H9 (cell line): ENCODE measurements at regions not wholly inside any gene's neighbourhood (a gene's known extent, or its start where the extent isn't known, plus 50 kb on each side); places are given as distances from the start of the nearest gene placed in this dataset.

Experiments used
- DNase-seq: peaks from one replicate; pipeline ENCODE4 v3.0.0-alpha.2; 2017
- H2AFZ ChIP-seq: one replicate; pipeline ENCODE4 v1.6.1; 2013; ENCODE audit warnings: mild to moderate bottlenecking, low read length, control low read depth, moderate library complexity
- H2AK5ac ChIP-seq: 2 replicates; pipeline ENCODE4 v1.6.1; 2013; ENCODE audit warnings: low read length, control low read depth, mixed read lengths; ENCODE audit not compliant: insufficient read length
- H2BK120ac ChIP-seq: one replicate; pipeline ENCODE4 v1.6.1; 2013; ENCODE audit warnings: low read depth, mild to moderate bottlenecking, low read length, control low read depth, inconsistent platforms; ENCODE audit not compliant: poor library complexity, severe bottlenecking
- H2BK12ac ChIP-seq: 2 replicates; pipeline ENCODE4 v1.6.1; 2013; ENCODE audit warnings: low read length, control low read depth, mixed read lengths, low read depth; ENCODE audit not compliant: insufficient read length
- H2BK15ac ChIP-seq: 2 replicates; pipeline ENCODE4 v1.6.1; 2013; ENCODE audit warnings: low read depth, low read length, control low read depth
- H2BK20ac ChIP-seq: one replicate; pipeline ENCODE4 v1.6.1; 2013; ENCODE audit warnings: low read depth, mild to moderate bottlenecking, low read length, control low read depth, inconsistent platforms; ENCODE audit not compliant: poor library complexity, severe bottlenecking
- H2BK5ac ChIP-seq: 2 replicates; pipeline ENCODE4 v1.6.1; 2013; ENCODE audit warnings: low read length, control low read depth, mixed read lengths; ENCODE audit not compliant: insufficient read length
- H3K14ac ChIP-seq: 2 replicates; pipeline ENCODE4 v1.6.1; 2013; ENCODE audit warnings: low read length, control low read depth; ENCODE audit not compliant: insufficient read depth
- H3K18ac ChIP-seq: 2 replicates; pipeline ENCODE4 v1.6.1; 2013; ENCODE audit warnings: low read depth, mild to moderate bottlenecking, mixed read lengths, low read length, control low read depth; ENCODE audit not compliant: insufficient read length
- H3K23ac ChIP-seq: 2 replicates; pipeline ENCODE4 v1.6.1; 2013; ENCODE audit warnings: low read length, control low read depth, mixed read lengths, low read depth; ENCODE audit not compliant: insufficient read length
- H3K23me2 ChIP-seq: 2 replicates; pipeline ENCODE4 v1.6.1; 2013; ENCODE audit warnings: low read depth, mild to moderate bottlenecking, mixed read lengths, low read length, control low read depth; ENCODE audit not compliant: insufficient read length, poor library complexity, severe bottlenecking
- H3K27ac ChIP-seq: 2 replicates; pipeline ENCODE4 v1.5.1; 2013; ENCODE audit warnings: low read length, control low read depth, mixed read lengths, low read depth; ENCODE audit not compliant: insufficient read length
- H3K27me3 ChIP-seq: 2 replicates; pipeline ENCODE4 v1.6.1; 2013; ENCODE audit warnings: low read length, control low read depth, inconsistent platforms; ENCODE audit not compliant: insufficient read depth
- H3K4ac ChIP-seq: 2 replicates; pipeline ENCODE4 v1.6.1; 2013; ENCODE audit warnings: low read depth, mild to moderate bottlenecking, control low read depth, inconsistent platforms, low read length, moderate library complexity
- H3K4me1 ChIP-seq: 2 replicates; pipeline ENCODE4 v1.6.1; 2013; ENCODE audit warnings: low read length, control low read depth, inconsistent platforms; ENCODE audit not compliant: insufficient read depth
- H3K4me2 ChIP-seq: 2 replicates; pipeline ENCODE4 v1.6.1; 2013; ENCODE audit warnings: low read length, control low read depth, mixed read lengths; ENCODE audit not compliant: insufficient read length, insufficient read depth
- H3K56ac ChIP-seq: 2 replicates; pipeline ENCODE4 v1.6.1; 2013; ENCODE audit warnings: low read depth, mild to moderate bottlenecking, mixed read lengths, low read length, control low read depth; ENCODE audit not compliant: insufficient read length
- H3K79me1 ChIP-seq: 2 replicates; pipeline ENCODE4 v1.6.1; 2013; ENCODE audit warnings: low read depth, mild to moderate bottlenecking, moderate library complexity, low read length, control low read depth, inconsistent platforms; ENCODE audit not compliant: insufficient read depth, poor library complexity, severe bottlenecking
- H3K79me2 ChIP-seq: 2 replicates; pipeline ENCODE4 v1.6.1; 2013; ENCODE audit warnings: low read length, control low read depth, inconsistent platforms; ENCODE audit not compliant: insufficient read depth
- H3K9ac ChIP-seq: 2 replicates; pipeline ENCODE4 v1.6.1; 2013; ENCODE audit warnings: low read length, control low read depth, mixed read lengths; ENCODE audit not compliant: insufficient read length; ENCODE audit errors: extremely low read depth
- H3K9me3 ChIP-seq: one replicate; pipeline ENCODE4 v1.6.1; 2013; ENCODE audit warnings: low read depth, low read length, inconsistent platforms; ENCODE audit not compliant: control insufficient read depth
- H3T11ph ChIP-seq: one replicate; pipeline ENCODE4 v1.6.1; 2013; ENCODE audit warnings: mild to moderate bottlenecking, low read length, control low read depth, inconsistent platforms
- H4K20me1 ChIP-seq: one replicate; pipeline ENCODE4 v1.6.1; 2013; ENCODE audit not compliant: control insufficient read depth, insufficient read length, insufficient read depth
- H4K5ac ChIP-seq: 2 replicates; pipeline ENCODE4 v1.6.1; 2013; ENCODE audit warnings: low read depth, mild to moderate bottlenecking, mixed read lengths, low read length, control low read depth; ENCODE audit not compliant: insufficient read length
- H4K8ac ChIP-seq: replicated peaks from 2 replicates; pipeline ENCODE4 v1.6.1; 2013; ENCODE audit warnings: low read length, control low read depth, mixed read lengths, low read depth; ENCODE audit not compliant: insufficient read length
- H4K91ac ChIP-seq: 2 replicates; pipeline ENCODE4 v1.6.1; 2013; ENCODE audit warnings: low read depth, mild to moderate bottlenecking, moderate library complexity, mixed read lengths, low read length, control low read depth; ENCODE audit not compliant: insufficient read length
- H3K27ac Mint-ChIP-seq, 3 experiments: 2 replicates in 2 of 3; 3 replicates in 1 of 3; pipeline ENCODE4 v1.8.0; 2020 to 2021; ENCODE audit warnings: mixed read lengths in 3 of 3, mild to moderate bottlenecking in 1 of 3, moderate library complexity in 1 of 3
- H3K27me3 Mint-ChIP-seq: 2 replicates; pipeline ENCODE4 v1.8.0; 2021; ENCODE audit warnings: low read depth, mild to moderate bottlenecking, moderate library complexity, mixed read lengths
- H3K36me3 Mint-ChIP-seq, 3 experiments: 2 replicates in 2 of 3; 3 replicates in 1 of 3; pipeline ENCODE4 v1.8.0; 2020 to 2021; ENCODE audit warnings: low read depth in 3 of 3, mixed read lengths in 3 of 3; ENCODE audit not compliant: insufficient read depth in 1 of 3
- H3K4me1 Mint-ChIP-seq, 2 experiments: 2 replicates each; pipeline ENCODE4 v1.8.0; 2020; ENCODE audit warnings: mixed read lengths in 2 of 2
- H3K4me3 Mint-ChIP-seq, 2 experiments: 2 replicates in 1 of 2; 3 replicates in 1 of 2; pipeline ENCODE4 v1.8.0; 2020 to 2021; ENCODE audit warnings: mild to moderate bottlenecking in 2 of 2, mixed read lengths in 2 of 2, moderate library complexity in 1 of 2
- H3K9me3 Mint-ChIP-seq, 2 experiments: 2 replicates in 1 of 2; 3 replicates in 1 of 2; pipeline ENCODE4 v1.8.0; 2020; ENCODE audit warnings: mild to moderate bottlenecking in 2 of 2, mixed read lengths in 2 of 2, moderate library complexity in 1 of 2
- CTCF ChIP-seq: fragments of 200-600 bp; sonication (generic); conservative IDR thresholded peaks from 3 replicates; pipeline ENCODE4 v1.8.0; 2021; ENCODE audit warnings: antibody characterized with exemption, mild to moderate bottlenecking
- WGBS: extraction: QIAGEN DNeasy Blood & Tissue Kit; methylation state at CpG from one replicate; pipeline ENCODE4 v1.1.7; 2013; ENCODE audit warnings: missing lambda C conversion rate, low lambda C conversion rate, mixed read lengths; ENCODE audit not compliant: insufficient read length; ENCODE audit errors: extremely low coverage; 5-methylcytosine and 5-hydroxymethylcytosine counted together

GRCh38 chrX:114101081-114101480 lies 482.8 kb upstream of the HTR2C start:
- no peak overlapping the region for H3K4ac ChIP-seq
- no peak overlapping the region for H3T11ph ChIP-seq
- no peak overlapping the region for H4K8ac ChIP-seq
- H3K23me2 ChIP-seq = no peaks in the 10 kb centered on the region
- no peak overlapping the region for H4K91ac ChIP-seq
- H3K27ac Mint-ChIP-seq = no peak overlapping the region
- DNase-seq = no peak
- H3K56ac ChIP-seq = no peak overlapping the region
- H3K9me3 ChIP-seq = no peaks in the 10 kb centered on the region
- no peak overlapping the region for H2BK12ac ChIP-seq
- H3K18ac ChIP-seq = no peak overlapping the region
- H3K14ac ChIP-seq = no peak overlapping the region
- no CpG with 5 or more reads among the region's 3 CpGs for WGBS
- no peaks in the 10 kb centered on the region for H3K9me3 Mint-ChIP-seq
- no peak overlapping the region for H2BK20ac ChIP-seq
- no peak for TF ChIP-seq CTCF
- H3K4me1 Mint-ChIP-seq = peaks cover 8 to 9% of the 10 kb centered on the region in 2 experiments
- no peaks in the 10 kb centered on the region for H3K36me3 Mint-ChIP-seq
- no peak overlapping the region for H2BK5ac ChIP-seq
- H3K4me3 Mint-ChIP-seq = no peak overlapping the region
- H3K27me3 ChIP-seq = no peaks in the 10 kb centered on the region
- H2AK5ac ChIP-seq = no peak overlapping the region
- H3K27ac ChIP-seq = no peak overlapping the region
- H3K27me3 Mint-ChIP-seq = no peaks in the 10 kb centered on the region
- H3K4me1 ChIP-seq = no peaks in the 10 kb centered on the region
- H2BK15ac ChIP-seq = no peak overlapping the region
- no peak overlapping the region for H2BK120ac ChIP-seq
- no peak overlapping the region for H2AFZ ChIP-seq
- no peaks in the 10 kb centered on the region for H3K79me1 ChIP-seq
- H3K23ac ChIP-seq = no peak overlapping the region
- H3K79me2 ChIP-seq = no peaks in the 10 kb centered on the region
- no peak overlapping the region for H3K4me2 ChIP-seq
- H4K20me1 ChIP-seq = no peaks in the 10 kb centered on the region
- H4K5ac ChIP-seq = no peak overlapping the region
- no peak overlapping the region for H3K9ac ChIP-seq
